ENCODE measurements at regions not wholly inside any gene's neighbourhood (a gene's known extent, or its start where the extent isn't known, plus 50 kb on each side); places are given as distances from the start of the nearest gene placed in this dataset.
"Not testable (repeated sequence)": the region's sequence is repeated elsewhere in the genome, so short reads cannot be mapped to it uniquely, and the experiment has no call there.

DNA sequence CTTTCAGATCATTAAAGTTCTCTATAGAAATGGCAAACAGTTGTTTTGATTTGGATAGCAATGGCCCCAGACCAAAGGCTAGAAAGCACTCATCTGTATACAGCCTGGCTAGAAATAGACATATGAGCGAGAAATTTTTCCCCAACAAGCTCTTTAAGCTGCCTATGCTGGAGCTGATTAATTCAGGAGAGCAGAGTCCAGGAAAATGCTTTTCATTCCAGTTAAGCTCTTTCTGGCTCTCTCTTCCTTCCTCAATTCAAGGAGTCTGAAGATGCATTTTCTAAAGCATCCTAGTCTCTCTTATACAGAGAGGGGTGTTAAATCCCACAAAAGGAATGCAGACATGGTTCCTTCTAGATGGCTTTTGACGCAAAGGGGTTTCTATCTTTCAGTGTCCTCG is 141.7 kb upstream of the RAI2 start:
- no peak for DNase-seq

DNA sequence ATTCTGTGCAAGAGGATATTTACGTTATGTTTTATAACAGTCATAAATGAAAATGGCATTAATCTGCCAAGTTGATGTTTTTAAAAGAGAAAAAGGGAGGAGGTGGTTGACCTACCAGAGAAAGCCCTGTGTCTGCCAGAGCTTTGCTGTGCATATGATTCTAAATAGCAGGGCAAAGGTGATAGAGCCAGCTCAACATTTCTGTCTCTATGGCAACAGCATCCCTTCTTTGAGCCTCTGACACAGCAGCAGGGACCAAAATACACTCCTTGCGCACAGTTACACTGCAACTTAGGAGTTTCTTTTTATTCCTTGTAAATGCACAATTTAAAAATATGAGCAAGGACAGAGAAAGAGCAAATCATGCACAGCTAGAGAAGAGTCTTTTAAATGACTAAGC is 133.3 kb upstream of the RAI2 start:
- DNase-seq: no peak

DNA sequence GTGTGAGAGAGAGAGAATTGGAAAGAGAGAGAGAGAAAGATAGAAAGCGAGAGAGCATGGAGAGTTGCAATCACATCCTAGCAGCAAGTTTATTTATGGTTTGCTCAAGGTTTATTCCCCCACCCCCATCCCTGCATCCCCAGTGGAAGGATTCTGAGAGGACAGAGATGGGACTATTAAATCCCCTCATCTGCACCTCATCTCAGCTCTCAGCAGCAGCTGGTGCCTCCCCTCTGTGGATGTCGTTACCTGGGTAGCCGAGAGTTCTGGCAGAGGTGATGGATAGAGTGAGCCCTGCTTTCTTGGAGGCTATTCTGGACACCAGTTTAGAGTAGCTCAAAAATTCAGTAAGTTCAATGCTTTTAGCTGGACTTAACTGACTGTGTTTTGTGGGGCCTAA is 132.0 kb upstream of the RAI2 start:
- DNase-seq: no peak

DNA sequence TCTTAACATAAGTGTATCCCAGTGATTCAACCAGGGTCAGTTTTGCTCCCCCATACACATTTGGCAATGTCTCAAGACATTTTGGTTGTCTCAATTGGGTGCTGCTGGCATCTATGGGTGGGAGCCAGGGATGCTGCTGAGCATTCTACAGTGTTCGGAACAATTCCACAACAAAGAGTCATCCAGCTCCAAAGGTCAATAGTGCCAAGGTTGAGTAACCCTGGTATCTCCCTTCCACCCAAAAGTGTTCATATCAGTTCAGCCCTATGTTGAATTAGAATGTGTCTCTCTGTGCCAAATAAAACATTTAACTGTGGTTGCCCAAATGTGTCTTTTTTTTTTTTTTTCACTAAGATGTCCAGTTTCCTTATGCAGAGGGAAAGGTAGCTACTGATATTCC is 129.4 kb upstream of the RAI2 start:
- no peak for DNase-seq

GRCh38 chrX:17987783-17988182 is 126.7 kb upstream of the RAI2 start:
- no peak for DNase-seq

DNA sequence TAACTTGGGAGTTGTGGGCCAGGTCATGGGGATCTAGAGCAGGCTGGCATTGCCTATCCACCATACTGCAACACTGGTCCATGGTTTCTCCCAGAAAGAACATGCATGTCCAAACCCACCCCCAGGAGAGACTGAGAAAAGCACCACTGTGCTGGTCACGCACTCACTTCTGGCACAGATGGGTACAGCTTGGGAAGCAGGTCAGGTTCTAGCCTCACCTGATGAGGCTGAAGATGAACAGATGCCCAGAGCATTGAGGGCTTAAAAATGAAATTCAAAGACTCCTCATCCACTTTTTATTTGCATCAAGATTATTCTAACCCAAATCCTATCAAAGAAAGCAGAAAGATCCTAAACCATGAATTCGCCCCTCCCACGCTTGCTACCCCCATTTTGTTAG is 125.9 kb upstream of the RAI2 start:
- no peak for DNase-seq

DNA sequence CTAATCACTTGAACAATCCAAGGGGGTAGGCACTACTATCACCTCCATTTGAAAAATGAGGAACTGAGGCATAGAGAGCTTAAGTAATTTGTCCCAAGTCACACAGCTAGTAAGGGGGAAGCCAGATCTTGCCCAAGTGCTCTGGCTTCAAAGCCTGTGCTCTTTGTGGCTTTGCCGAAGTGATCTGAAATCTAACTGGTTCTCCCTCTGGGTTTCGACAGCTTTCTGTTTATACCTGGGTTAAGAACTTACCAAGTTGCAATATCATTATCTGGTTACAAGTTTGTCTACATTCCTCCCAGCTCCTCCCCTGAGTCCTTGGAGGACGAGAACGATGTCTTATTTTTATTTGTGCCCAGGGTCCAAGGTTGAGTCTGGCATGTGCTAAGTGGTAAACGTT is 125.3 kb upstream of the RAI2 start:
- DNase-seq: no peak

- DNase-seq: peak; percentile 9
Observed at GRCh38 chrX:17984415-17984814, 123.3 kb upstream of the RAI2 start.

DNA sequence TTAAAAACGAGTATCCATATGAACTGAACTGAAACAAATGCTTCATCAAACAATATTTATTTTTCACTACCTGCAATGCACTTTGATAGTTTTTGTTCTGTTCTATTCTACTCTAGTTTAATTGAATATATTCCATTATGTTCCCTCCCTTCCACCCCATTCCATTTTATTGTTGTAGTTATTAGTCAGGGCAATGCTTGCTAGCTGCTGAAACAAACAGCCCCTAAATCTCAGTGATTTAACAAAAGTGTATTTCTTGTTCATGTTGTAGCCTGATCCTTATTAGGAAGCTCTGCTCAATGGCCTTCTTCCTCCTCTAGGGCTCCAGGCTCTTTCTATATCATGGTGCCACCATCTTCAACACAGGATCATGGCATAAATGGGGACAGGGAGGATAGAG is 122.3 kb upstream of the RAI2 start:
- no peak for DNase-seq

DNA sequence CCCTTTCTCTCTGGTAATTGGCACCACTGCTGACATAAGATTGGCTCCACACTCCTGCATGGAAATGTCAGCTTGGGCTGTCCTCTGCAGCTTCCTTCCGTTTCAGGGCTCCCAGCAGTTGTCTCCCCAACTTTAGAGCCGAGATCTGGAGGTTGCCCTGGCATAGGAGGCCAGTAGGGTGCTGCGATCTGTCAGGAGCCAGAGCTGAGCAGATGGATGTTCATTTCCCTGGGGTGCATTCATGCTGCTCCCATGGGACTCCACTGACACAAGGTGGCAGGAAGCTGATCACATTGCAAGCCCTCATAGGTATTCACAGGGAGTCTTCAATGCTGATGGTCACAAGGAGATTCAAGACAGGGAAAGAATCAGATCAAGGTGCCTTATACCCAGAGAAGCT is 116.6 kb upstream of the RAI2 start:
- no peak for DNase-seq

- DNase-seq: no peak
Observed at GRCh38 chrX:17976955-17977354, 115.9 kb upstream of the RAI2 start.

DNA sequence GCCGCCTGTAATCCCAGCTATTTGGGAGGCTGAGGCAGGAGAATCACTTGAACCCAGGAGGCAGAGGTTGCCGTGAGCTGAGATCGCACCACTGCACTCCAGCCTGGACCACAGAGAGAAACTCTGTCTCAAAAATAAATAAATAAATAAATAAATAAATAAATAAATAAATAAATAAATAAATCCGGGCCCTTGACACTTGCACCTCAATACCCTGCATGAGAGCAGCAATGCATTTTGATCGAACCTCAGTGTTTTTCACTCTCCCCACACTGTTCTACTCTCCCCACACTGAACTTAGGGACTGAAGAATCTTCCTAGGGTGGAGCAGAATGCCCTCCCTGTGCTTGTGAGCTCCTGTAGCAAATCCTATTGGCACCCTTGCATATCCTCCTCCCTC is 114.3 kb upstream of the RAI2 start:
- DNase-seq: not testable (repeated sequence)

DNA sequence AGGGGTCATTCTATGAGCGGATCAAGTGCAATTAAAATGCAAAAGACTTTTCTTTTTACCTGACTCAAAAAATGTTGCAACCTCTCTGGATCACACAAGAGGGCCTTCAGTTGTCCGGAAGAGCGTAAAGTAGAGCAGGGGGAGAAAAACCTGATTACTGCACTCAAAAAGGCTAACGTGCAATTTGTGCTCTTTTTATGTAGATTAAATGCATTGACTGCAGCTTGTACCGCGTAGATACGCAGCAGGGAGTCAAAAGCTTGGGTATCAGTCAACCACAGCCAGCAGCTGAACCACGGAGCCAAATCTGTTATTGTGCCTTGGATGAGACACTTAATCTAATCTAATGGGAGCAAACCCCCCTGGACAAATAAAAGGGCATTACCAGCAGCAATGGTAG is 107.3 kb upstream of the RAI2 start:
- peak; percentile 4 for DNase-seq

GRCh38 chrX:17967888-17968287 is 106.8 kb upstream of the RAI2 start:
- no peak for DNase-seq

DNA sequence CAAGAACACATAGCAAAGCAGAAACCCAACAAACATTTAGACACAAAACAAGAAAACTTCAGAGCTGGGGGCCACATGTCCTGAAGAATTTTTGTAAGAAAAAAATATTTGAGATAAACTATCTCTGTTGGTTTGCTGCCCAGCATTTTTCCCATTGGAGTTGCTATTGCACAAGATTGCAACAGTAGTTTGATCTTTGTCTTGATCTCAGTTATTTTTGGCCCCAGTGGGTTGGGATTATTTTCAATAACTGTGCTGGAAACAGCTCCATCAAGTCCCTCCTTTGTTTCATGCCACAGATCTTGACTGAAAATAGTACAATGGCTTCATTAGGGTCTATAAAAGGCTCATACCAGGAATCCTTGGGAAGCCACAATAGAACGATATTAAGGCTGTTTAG is 103.8 kb upstream of the RAI2 start:
- DNase-seq: no peak

- DNase-seq: no peak
Observed at GRCh38 chrX:17960891-17961290, 99.8 kb upstream of the RAI2 start.

DNA sequence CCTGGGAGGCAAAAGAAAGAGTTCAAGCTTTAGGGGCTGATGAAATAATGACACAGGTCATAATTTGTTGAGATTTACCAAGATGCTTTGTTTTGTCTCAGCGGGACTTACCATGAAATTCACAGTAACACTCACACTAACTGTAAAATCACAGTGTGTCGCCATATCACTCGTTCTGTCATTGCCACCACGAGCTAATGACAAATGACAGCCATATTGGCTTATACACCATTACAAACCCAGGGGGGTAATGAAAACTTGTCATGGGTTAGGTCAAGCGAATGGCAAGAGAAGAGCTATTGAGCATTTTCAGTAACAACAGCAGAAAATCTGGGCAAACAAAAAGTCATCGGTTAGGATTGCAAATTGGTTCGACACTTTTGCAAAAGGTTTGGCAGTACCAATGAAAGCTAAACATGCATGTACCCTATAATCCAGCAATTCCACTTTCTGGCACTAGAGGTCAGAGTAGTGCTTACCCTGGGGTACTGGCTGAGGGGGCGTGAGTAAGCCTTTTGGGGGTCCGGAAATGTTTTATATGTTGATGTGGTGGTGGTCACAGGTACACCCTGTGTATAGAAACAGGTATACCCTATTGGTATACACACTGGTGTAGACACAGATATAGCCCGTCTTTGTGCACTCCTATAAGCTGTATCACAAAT is 83.9 kb upstream of the RAI2 start:
- DNase-seq: no peak

- not testable (repeated sequence) for DNase-seq
Observed at GRCh38 chrX:17941171-17941570, 80.1 kb upstream of the RAI2 start.

- DNase-seq: no peak
Observed at GRCh38 chrX:17939724-17940123, 78.6 kb upstream of the RAI2 start.

- no peak for DNase-seq
Observed at GRCh38 chrX:17933856-17934255, 72.8 kb upstream of the RAI2 start.

GRCh38 chrX:17932781-17933180 is 71.7 kb upstream of the RAI2 start:
- no peak for DNase-seq

DNA sequence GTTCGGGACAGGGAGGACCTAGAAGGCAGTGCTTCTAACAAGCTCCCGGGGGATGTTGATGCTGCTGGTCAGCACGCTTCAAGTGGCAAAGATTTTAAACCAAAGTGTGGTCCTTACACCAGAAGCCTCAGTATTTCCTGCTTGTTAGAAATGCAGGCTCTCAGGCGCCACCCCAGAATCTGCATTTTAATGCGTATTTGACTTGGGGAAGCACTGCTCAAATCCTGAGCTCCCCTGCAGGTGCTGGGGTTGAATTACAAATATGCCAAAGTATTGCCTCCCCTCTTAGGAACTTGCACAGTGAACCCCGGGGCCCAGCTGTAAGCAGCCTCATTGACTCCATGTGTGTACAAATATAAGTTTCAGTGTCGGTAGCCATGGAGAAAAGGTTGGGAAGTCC is 70.8 kb upstream of the RAI2 start:
- DNase-seq: no peak

GRCh38 chrX:17930850-17931249 is 69.8 kb upstream of the RAI2 start:
- DNase-seq: no peak

- no peak for DNase-seq
Observed at GRCh38 chrX:17923546-17923945, 62.4 kb upstream of the RAI2 start.

DNA sequence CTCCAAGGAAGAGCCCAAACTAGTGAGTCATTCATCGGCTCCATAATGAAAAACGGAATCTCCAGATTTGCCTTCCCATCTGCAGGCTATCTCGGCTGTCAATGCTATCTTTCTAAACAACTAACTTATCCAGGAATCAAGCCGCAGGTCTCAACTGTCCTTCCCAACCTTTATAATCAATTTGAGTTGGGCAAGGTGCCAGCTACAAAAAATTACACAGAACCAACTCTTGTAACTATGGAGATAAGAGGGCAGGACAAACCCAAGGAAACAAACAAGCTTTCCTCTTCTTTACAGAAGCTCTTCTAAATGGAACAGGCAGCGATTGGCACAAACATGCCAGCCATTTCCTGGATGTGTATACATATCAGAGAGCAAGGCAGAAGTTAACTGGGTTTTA is 61.2 kb upstream of the RAI2 start:
- DNase-seq: no peak
